CD14-positive monocyte (primary cell): ENCODE measurements at regions not wholly inside any gene's neighbourhood (a gene's known extent, or its start where the extent isn't known, plus 50 kb on each side); places are given as distances from the start of the nearest gene placed in this dataset.

Experiments
- DNase-seq, 3 donors: peaks; one replicate each; pipeline ENCODE4 v3.0.0-alpha.2; 2011 to 2022
- H2AFZ ChIP-seq: 2 replicates; pipeline ENCODE4 v1.6.0; 2012; ENCODE audit warnings: mild to moderate bottlenecking, low read depth, low read length, inconsistent platforms; ENCODE audit not compliant: insufficient read depth, poor library complexity, severe bottlenecking
- H3K27ac ChIP-seq, 2 donors: 1 replicate in 1 of 2; 2 replicates in 1 of 2; pipeline ENCODE4 v1.5.1; 2012 to 2013; ENCODE audit warnings: low read length in 2 of 2, control low read depth in 1 of 2, inconsistent platforms in 1 of 2, low read depth in 1 of 2, mild to moderate bottlenecking in 1 of 2
- H3K27me3 ChIP-seq, 2 donors: one replicate each; pipeline versions ENCODE4 v1.6.0 to v1.6.1; 2011 to 2013; ENCODE audit warnings: low read length in 2 of 2; ENCODE audit not compliant: control insufficient read depth in 2 of 2, insufficient read depth in 2 of 2
- H3K36me3 ChIP-seq, 2 donors: replicated peaks in 1 of 2; 1 replicate in 1 of 2; 2 replicates in 1 of 2; pipeline versions ENCODE4 v1.5.1 to v1.6.1; 2012 to 2013; ENCODE audit warnings: low read length in 2 of 2, control low read depth in 1 of 2, inconsistent platforms in 1 of 2, mild to moderate bottlenecking in 1 of 2; ENCODE audit not compliant: insufficient read depth in 2 of 2, control insufficient read depth in 1 of 2
- H3K4me1 ChIP-seq, 2 donors: 1 replicate in 1 of 2; 2 replicates in 1 of 2; pipeline versions ENCODE4 v1.5.1 to v1.6.1; 2012 to 2013; ENCODE audit warnings: low read length in 2 of 2, control low read depth in 1 of 2, inconsistent platforms in 1 of 2, mild to moderate bottlenecking in 1 of 2, moderate library complexity in 1 of 2; ENCODE audit not compliant: insufficient read depth in 2 of 2, control insufficient read depth in 1 of 2
- H3K4me2 ChIP-seq: replicated peaks from 2 replicates; pipeline ENCODE3; 2012; ENCODE audit warnings: low read length, moderate library complexity, mild to moderate bottlenecking; ENCODE audit not compliant: poor library complexity, severe bottlenecking; ENCODE audit errors: extremely low read depth
- H3K4me3 ChIP-seq, 3 experiments: fragments of 200-600 bp in 1 of 3; sonication (generic) in 1 of 3; replicated peaks in 1 of 3; 1 replicate in 2 of 3; 2 replicates in 1 of 3; pipeline ENCODE4 v1.5.1; 2011 to 2013; ENCODE audit warnings: low read length in 3 of 3, mild to moderate bottlenecking in 3 of 3, control low read depth in 2 of 3, low read depth in 2 of 3, inconsistent platforms in 1 of 3, moderate library complexity in 1 of 3
- H3K79me2 ChIP-seq: 2 replicates; pipeline ENCODE4 v1.6.0; 2012; ENCODE audit warnings: mild to moderate bottlenecking, control low read depth, inconsistent platforms, low read length, moderate library complexity; ENCODE audit not compliant: insufficient read depth
- H3K9ac ChIP-seq: 2 replicates; pipeline ENCODE4 v1.6.0; 2017; ENCODE audit warnings: low read length, mild to moderate bottlenecking; ENCODE audit not compliant: insufficient read depth, poor library complexity, severe bottlenecking
- H3K9me3 ChIP-seq, 2 donors: replicated peaks in 1 of 2; 1 replicate in 1 of 2; 2 replicates in 1 of 2; pipeline versions ENCODE4 v1.5.1 to v1.6.1; 2012 to 2013; ENCODE audit warnings: low read length in 2 of 2, control low read depth in 1 of 2; ENCODE audit not compliant: control insufficient read depth in 1 of 2, insufficient read depth in 1 of 2
- H4K20me1 ChIP-seq: 2 replicates; pipeline ENCODE4 v1.6.0; 2012; ENCODE audit warnings: mild to moderate bottlenecking, low read length, control low read depth, moderate library complexity; ENCODE audit not compliant: insufficient read depth
- H3K27ac Mint-ChIP-seq, 7 donors: one replicate each; pipeline ENCODE4 v1.8.0; 2020; ENCODE audit warnings: mild to moderate bottlenecking in 7 of 7, mixed read lengths in 7 of 7, moderate library complexity in 6 of 7, inconsistent platforms in 2 of 7
- H3K27me3 Mint-ChIP-seq, 3 donors: one replicate each; pipeline ENCODE4 v1.8.0; 2021 to 2022; ENCODE audit warnings: low read depth in 3 of 3, mild to moderate bottlenecking in 3 of 3, mixed read lengths in 3 of 3, moderate library complexity in 3 of 3, inconsistent platforms in 1 of 3
- H3K36me3 Mint-ChIP-seq, 2 donors: one replicate each; pipeline ENCODE4 v1.8.0; 2020; ENCODE audit warnings: mixed read lengths in 2 of 2, inconsistent platforms in 1 of 2, mild to moderate bottlenecking in 1 of 2
- H3K4me1 Mint-ChIP-seq: one replicate; pipeline ENCODE4 v1.8.0; 2020; ENCODE audit warnings: mild to moderate bottlenecking, mixed read lengths
- H3K4me3 Mint-ChIP-seq, 2 donors: one replicate each; pipeline ENCODE4 v1.8.0; 2020; ENCODE audit warnings: mild to moderate bottlenecking in 2 of 2, mixed read lengths in 2 of 2, moderate library complexity in 1 of 2
- H3K9me3 Mint-ChIP-seq, 7 donors: one replicate each; pipeline ENCODE4 v1.8.0; 2020 to 2022; ENCODE audit warnings: mixed read lengths in 7 of 7, mild to moderate bottlenecking in 6 of 7, moderate library complexity in 6 of 7, inconsistent platforms in 2 of 7
- WGBS: methylation state at CpG from one replicate; pipeline ENCODE4 v1.1.5; 2013; ENCODE audit warnings: missing lambda C conversion rate; ENCODE audit not compliant: insufficient coverage; 5-methylcytosine and 5-hydroxymethylcytosine counted together
- intact Hi-C, 2 donors: fragments of 100-400 bp; cut with micrococcal nuclease; formaldehyde crosslinking; loops; one replicate each; pipeline versions ENCODE4 v1.15.0 to v1.15.1; 2023
- TF ChIP-seq, protein P1 (sequence below): fragments of 200-600 bp; IDR thresholded peaks from one replicate; pipeline ENCODE4 v1.8.0; 2022; ENCODE audit warnings: antibody characterized with exemption, mild to moderate bottlenecking

- Mint-ChIP-seq H3K36me3 (no peaks in the 10 kb centered on the region), H3K27ac (no peak overlapping the region), H3K27me3 (peaks cover 0 to 3% (median under 1%) of the 10 kb centered on the region in 3 donors), H3K4me3 (no peak overlapping the region), H3K4me1 (no peaks in the 10 kb centered on the region), H3K9me3 (peaks cover 0 to 6% (median 4%) of the 10 kb centered on the region in 7 donors)
- Histone ChIP-seq H3K9ac (no peak overlapping the region), H3K9me3 (no peaks in the 10 kb centered on the region), H3K27ac (no peak overlapping the region), H3K27me3 (no peaks in the 10 kb centered on the region), H3K36me3 (no peaks in the 10 kb centered on the region), H2AFZ (no peak overlapping the region), H3K4me1 (no peaks in the 10 kb centered on the region), H3K79me2 (no peaks in the 10 kb centered on the region), H3K4me3 (no peak overlapping the region), H4K20me1 (no peaks in the 10 kb centered on the region), H3K4me2 (no peak overlapping the region)
- TF ChIP-seq, protein P1, sequence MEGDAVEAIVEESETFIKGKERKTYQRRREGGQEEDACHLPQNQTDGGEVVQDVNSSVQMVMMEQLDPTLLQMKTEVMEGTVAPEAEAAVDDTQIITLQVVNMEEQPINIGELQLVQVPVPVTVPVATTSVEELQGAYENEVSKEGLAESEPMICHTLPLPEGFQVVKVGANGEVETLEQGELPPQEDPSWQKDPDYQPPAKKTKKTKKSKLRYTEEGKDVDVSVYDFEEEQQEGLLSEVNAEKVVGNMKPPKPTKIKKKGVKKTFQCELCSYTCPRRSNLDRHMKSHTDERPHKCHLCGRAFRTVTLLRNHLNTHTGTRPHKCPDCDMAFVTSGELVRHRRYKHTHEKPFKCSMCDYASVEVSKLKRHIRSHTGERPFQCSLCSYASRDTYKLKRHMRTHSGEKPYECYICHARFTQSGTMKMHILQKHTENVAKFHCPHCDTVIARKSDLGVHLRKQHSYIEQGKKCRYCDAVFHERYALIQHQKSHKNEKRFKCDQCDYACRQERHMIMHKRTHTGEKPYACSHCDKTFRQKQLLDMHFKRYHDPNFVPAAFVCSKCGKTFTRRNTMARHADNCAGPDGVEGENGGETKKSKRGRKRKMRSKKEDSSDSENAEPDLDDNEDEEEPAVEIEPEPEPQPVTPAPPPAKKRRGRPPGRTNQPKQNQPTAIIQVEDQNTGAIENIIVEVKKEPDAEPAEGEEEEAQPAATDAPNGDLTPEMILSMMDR = no peak
- intact Hi-C loops = no loop called here
- 66% methylated on average over 3 of the region's 4 CpGs for WGBS
- DNase-seq = no peak
Observed at GRCh38 chr3:159209459-159209858, 407.6 kb downstream of the MFSD1 start.

DNA sequence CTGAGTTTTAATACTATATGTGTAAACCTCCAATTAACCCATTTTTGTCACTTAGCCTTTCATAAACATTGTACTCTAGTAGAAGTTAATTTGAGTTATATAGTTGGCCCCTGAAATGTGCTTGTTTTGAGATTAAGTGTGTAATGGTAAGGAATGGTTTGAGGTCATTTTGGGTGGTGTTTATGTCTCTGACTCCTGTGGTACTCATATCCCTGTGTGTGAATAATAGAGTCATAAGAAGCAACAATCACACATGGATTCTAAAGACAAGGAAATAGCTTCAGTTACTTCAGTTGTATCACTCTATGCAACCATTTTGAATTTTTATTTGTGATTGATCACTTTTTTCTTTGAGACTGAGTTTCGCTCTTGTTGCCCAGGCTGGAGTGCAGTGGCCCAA, 408.5 kb downstream of the MFSD1 start:
- peaks cover 0 to 6% (median 4%) of the 10 kb centered on the region in 7 donors for H3K9me3 Mint-ChIP-seq
- 100% methylated on average over 1 of the region's 1 CpG for WGBS

More for the DNA sequence above, 408.5 kb downstream of the MFSD1 start:
- peaks cover 0 to 3% (median 2%) of the 10 kb centered on the region in 3 donors for H3K27me3 Mint-ChIP-seq
- H3K4me1 ChIP-seq = no peaks in the 10 kb centered on the region
- no peak overlapping the region for H3K27ac ChIP-seq
- H3K36me3 ChIP-seq = no peaks in the 10 kb centered on the region
- no peaks in the 10 kb centered on the region for H3K4me1 Mint-ChIP-seq
- H3K36me3 Mint-ChIP-seq = no peaks in the 10 kb centered on the region
- no peaks in the 10 kb centered on the region for H4K20me1 ChIP-seq
- no peak overlapping the region for H2AFZ ChIP-seq
- H3K9me3 ChIP-seq = no peaks in the 10 kb centered on the region
- intact Hi-C loops = no loop called here
- no peak overlapping the region for H3K27ac Mint-ChIP-seq
- H3K9ac ChIP-seq = no peak overlapping the region
- TF ChIP-seq, protein P1 = no peak
- H3K79me2 ChIP-seq = no peaks in the 10 kb centered on the region
- H3K27me3 ChIP-seq = no peaks in the 10 kb centered on the region
- no peak overlapping the region for H3K4me3 Mint-ChIP-seq
- DNase-seq = no peak
- no peak overlapping the region for H3K4me3 ChIP-seq
- no peak overlapping the region for H3K4me2 ChIP-seq
